ENCODE measurements at regions not wholly inside any gene's neighbourhood (a gene's known extent, or its start where the extent isn't known, plus 50 kb on each side); places are given as distances from the start of the nearest gene placed in this dataset.

DNA sequence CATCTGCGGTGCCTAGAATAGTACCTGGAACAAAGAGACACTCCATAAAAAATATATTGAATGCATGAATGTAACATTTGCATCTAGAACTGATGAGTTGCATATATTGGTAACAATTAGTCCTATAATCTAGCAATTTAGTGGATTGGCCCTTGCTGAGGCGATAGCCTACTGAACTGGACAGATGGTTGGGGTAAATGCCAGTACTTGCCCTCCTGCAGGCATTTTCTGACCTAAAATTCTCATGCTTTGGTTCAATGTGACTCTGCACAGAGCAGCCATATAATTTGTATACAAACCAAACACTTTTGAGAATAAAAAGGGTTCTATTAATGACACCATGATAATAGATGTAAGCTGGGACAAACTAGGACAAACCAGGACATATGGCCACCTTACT, 313.6 kb downstream of the OLFM3 start:
- intact Hi-C loops (cut with micrococcal nuclease) (no loop called here), dilution Hi-C loops (cut with MboI; ENCODE audit: extremely low pct_ligation_motif_present, low sequenced_read_pairs) (no loop called here)
- H3K4me1 ChIP-seq (ENCODE audit: control insufficient read depth, extremely low read depth, insufficient read depth, low read length) = no peaks in the 10 kb centered on the region
- no peak overlapping the region for H3K4me2 ChIP-seq (ENCODE audit: insufficient read depth, low read length)
- H3K27me3 ChIP-seq (ENCODE audit: control insufficient read depth in 2 of 2, insufficient read depth in 2 of 2, low read length in 2 of 2) = no peaks in the 10 kb centered on the region
- H3K9ac ChIP-seq (replicated peaks; ENCODE audit: extremely low read depth, insufficient read depth, low read length) = no peak overlapping the region
- ChIA-PET CTCF (no interaction called here), POLR2A (no interaction called here)
- H4K20me1 ChIP-seq (replicated peaks; ENCODE audit: control insufficient read depth, extremely low read depth, insufficient read depth, low read length) = no peaks in the 10 kb centered on the region
- FAIRE-seq (no peak), DNase-seq (ENCODE audit: low read depth, low spot score) (no peak)
- TF ChIP-seq GATA2 (IDR thresholded peaks at IDR 0.05; ENCODE audit: insufficient read depth, insufficient read length, low read depth, low read length) = no peak
- TF ChIP-seq POLR2AphosphoS5 (IDR thresholded peaks at IDR 0.05; ENCODE audit: insufficient read depth, low read depth, low read length) = no peak
- TF ChIP-seq, protein P1, sequence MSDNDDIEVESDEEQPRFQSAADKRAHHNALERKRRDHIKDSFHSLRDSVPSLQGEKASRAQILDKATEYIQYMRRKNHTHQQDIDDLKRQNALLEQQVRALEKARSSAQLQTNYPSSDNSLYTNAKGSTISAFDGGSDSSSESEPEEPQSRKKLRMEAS (IDR thresholded peaks at IDR 0.05; ENCODE audit: insufficient read depth, insufficient read length) = no peak
- no peak for TF ChIP-seq JUN (IDR thresholded peaks at IDR 0.05; ENCODE audit: borderline replicate concordance, insufficient read depth, insufficient read length, low read depth)
- no peak for TF ChIP-seq POLR2A (IDR thresholded peaks at IDR 0.05; ENCODE audit: low read depth, low read length)
- no peak for TF ChIP-seq MYC (IDR thresholded peaks at IDR 0.05; ENCODE audit: low read depth, low read length)
- TF ChIP-seq EZH2 (IDR thresholded peaks at IDR 0.05; ENCODE audit: borderline replicate concordance, low read depth, low read length, severe bottlenecking) = no peak
- no peak for TF ChIP-seq FOS (IDR thresholded peaks at IDR 0.05; ENCODE audit: borderline replicate concordance, insufficient read depth, low read length)
- TF ChIP-seq, protein P2, sequence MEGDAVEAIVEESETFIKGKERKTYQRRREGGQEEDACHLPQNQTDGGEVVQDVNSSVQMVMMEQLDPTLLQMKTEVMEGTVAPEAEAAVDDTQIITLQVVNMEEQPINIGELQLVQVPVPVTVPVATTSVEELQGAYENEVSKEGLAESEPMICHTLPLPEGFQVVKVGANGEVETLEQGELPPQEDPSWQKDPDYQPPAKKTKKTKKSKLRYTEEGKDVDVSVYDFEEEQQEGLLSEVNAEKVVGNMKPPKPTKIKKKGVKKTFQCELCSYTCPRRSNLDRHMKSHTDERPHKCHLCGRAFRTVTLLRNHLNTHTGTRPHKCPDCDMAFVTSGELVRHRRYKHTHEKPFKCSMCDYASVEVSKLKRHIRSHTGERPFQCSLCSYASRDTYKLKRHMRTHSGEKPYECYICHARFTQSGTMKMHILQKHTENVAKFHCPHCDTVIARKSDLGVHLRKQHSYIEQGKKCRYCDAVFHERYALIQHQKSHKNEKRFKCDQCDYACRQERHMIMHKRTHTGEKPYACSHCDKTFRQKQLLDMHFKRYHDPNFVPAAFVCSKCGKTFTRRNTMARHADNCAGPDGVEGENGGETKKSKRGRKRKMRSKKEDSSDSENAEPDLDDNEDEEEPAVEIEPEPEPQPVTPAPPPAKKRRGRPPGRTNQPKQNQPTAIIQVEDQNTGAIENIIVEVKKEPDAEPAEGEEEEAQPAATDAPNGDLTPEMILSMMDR (IDR thresholded peaks at IDR 0.05; ENCODE audit: extremely low read depth in 1 of 2, insufficient read depth in 1 of 2, low read depth in 1 of 2, low read length in 2 of 2) = no peak
- no peak overlapping the region for H2AFZ ChIP-seq (ENCODE audit: low read depth, low read length)
- BruUV-seq (replicated peaks) = no TSS peak
- H3K79me2 ChIP-seq (ENCODE audit: control insufficient read depth, insufficient read depth, low read length) = no peaks in the 10 kb centered on the region
- no peaks in the 10 kb centered on the region for H3K36me3 ChIP-seq (ENCODE audit: control insufficient read depth in 2 of 2, extremely low read depth in 1 of 2, insufficient read depth in 2 of 2, low read length in 2 of 2)
- H3K9me3 ChIP-seq (replicated peaks; ENCODE audit: control insufficient read depth, insufficient read depth, low read length) = no peaks in the 10 kb centered on the region
- H3K9me1 ChIP-seq (replicated peaks; ENCODE audit: control insufficient read depth, extremely low read depth, insufficient read depth, low read length) = no peaks in the 10 kb centered on the region
- no peak overlapping the region for H3K4me3 ChIP-seq (replicated peaks in 1 of 3; ENCODE audit: insufficient read depth in 1 of 3, low read depth in 1 of 3, low read length in 3 of 3)
- H3K27ac ChIP-seq (ENCODE audit: insufficient read depth, low read depth, low read length) = no peak overlapping the region
